ENCODE measurements at regions not wholly inside any gene's neighbourhood (a gene's known extent, or its start where the extent isn't known, plus 50 kb on each side); places are given as distances from the start of the nearest gene placed in this dataset.

DNA sequence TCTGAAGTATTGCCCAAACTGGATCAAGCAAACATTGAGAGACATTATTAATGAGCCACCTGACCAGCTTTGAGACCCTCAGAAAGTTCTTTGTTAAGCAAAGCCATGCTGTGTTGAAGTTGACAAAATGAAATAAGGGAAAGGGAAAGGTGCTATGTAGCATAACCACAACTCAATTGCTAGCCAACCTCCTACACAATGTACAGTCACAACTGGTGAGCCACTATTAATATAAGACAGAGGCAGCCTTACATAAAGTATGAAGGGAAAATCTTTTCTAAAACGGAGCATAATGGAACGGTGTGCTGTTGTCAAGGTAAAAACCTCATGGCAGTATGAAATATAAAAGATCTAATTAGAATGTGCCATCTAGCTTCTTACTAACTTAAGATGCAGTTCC, 375.8 kb upstream of the ST8SIA4 start:
- Histone ChIP-seq H4K20me1 (ENCODE audit: insufficient read depth) (no peaks in the 10 kb centered on the region), H3K4me2 (no peak overlapping the region), H3K27ac (ENCODE audit: low read depth in 2 of 2, low read length in 1 of 2) (no peak overlapping the region), H3K9ac (no peak overlapping the region), H3K9me2 (no peaks in the 10 kb centered on the region), H3K4me1 (ENCODE audit: control insufficient read depth in 1 of 2, insufficient read depth in 2 of 2, low read depth in 1 of 2, low read length in 1 of 2) (no peaks in the 10 kb centered on the region), H3K9me3 (no peaks in the 10 kb centered on the region), H3K79me2 (ENCODE audit: insufficient read depth) (no peaks in the 10 kb centered on the region), H3K27me3 (ENCODE audit: insufficient read depth) (no peaks in the 10 kb centered on the region), H3F3A (replicated peaks; ENCODE audit: insufficient read depth) (no peaks in the 10 kb centered on the region), H2AFZ (ENCODE audit: low read depth) (no peak overlapping the region), H3K4me3 (ENCODE audit: low read depth in 2 of 2, low read length in 1 of 2) (no peak overlapping the region), H3K36me3 (replicated peaks in 1 of 2; ENCODE audit: control insufficient read depth in 1 of 2, insufficient read depth in 2 of 2, low read length in 1 of 2) (no peaks in the 10 kb centered on the region)
- CTCF ChIA-PET = no interaction called here
- POLR2A ChIA-PET = no interaction called here
- no peak for TF ChIP-seq NRF1 (IDR thresholded peaks at IDR 0.05; ENCODE audit: low read depth, low read length)
- no peak for TF ChIP-seq TAF1 (IDR thresholded peaks at IDR 0.05; ENCODE audit: borderline replicate concordance, low read depth, low read length)
- no peak for DNase-seq
- WGBS (ENCODE audit: low lambda C conversion rate) = 21% methylated on average over 2 of the region's 2 CpGs

DNA sequence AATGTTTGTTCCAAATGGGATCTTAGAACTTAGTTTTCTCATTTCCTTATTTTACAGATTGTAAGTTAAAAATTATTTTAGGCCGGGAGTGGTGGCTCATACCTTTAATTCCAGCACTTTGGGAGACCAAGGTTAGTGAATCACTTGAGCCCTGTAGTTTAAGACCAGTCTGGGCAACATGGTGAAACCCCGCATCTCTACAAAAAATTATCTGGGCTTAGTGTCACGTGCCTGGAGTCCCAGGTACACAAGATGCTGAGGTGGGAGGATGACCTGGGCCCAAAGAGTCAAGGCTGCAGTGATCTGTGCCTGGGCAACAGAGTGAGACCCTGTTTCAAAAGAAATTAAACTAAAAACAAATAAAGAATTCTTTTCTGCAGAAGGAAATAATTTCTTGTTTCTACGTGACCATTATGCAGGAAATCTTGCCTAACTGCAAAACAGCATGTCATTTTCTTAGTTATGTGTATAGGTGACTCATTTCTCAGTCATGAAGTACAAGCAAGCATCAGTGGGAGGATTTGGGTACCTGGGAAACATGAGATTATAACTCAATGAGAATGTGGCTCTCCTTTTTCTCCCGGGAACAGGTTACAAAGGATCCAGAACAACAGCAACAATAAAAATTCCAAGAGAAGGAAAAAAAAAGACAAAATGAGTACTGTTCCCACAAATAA, 375.1 kb upstream of the ST8SIA4 start:
- Histone ChIP-seq H3F3A (replicated peaks; ENCODE audit: insufficient read depth) (no peaks in the 10 kb centered on the region), H3K27me3 (ENCODE audit: insufficient read depth) (no peaks in the 10 kb centered on the region), H3K79me2 (ENCODE audit: insufficient read depth) (no peaks in the 10 kb centered on the region), H3K9me3 (no peaks in the 10 kb centered on the region), H3K9ac (no peak overlapping the region), H3K36me3 (replicated peaks in 1 of 2; ENCODE audit: control insufficient read depth in 1 of 2, insufficient read depth in 2 of 2, low read length in 1 of 2) (no peaks in the 10 kb centered on the region), H2AFZ (ENCODE audit: low read depth) (no peak overlapping the region), H4K20me1 (ENCODE audit: insufficient read depth) (no peaks in the 10 kb centered on the region), H3K9me2 (no peaks in the 10 kb centered on the region), H3K4me3 (ENCODE audit: low read depth in 2 of 2, low read length in 1 of 2) (no peak overlapping the region), H3K4me1 (ENCODE audit: control insufficient read depth in 1 of 2, insufficient read depth in 2 of 2, low read depth in 1 of 2, low read length in 1 of 2) (no peaks in the 10 kb centered on the region), H3K4me2 (no peak overlapping the region), H3K27ac (ENCODE audit: low read depth in 2 of 2, low read length in 1 of 2) (no peak overlapping the region)
- no peak for DNase-seq
- WGBS (ENCODE audit: low lambda C conversion rate) = 13% methylated on average over 5 of the region's 5 CpGs
- CTCF ChIA-PET = no interaction called here
- no peak for TF ChIP-seq YY1 (IDR thresholded peaks at IDR 0.05; ENCODE audit: low read depth)
- no peak for TF ChIP-seq FOSL2 (IDR thresholded peaks at IDR 0.05; ENCODE audit: borderline replicate concordance, low read depth)
- TF ChIP-seq RAD21 (IDR thresholded peaks at IDR 0.05; ENCODE audit: low read length) = no peak
- no peak for TF ChIP-seq GABPA (IDR thresholded peaks at IDR 0.05; ENCODE audit: low read depth)
- TF ChIP-seq, protein P1, sequence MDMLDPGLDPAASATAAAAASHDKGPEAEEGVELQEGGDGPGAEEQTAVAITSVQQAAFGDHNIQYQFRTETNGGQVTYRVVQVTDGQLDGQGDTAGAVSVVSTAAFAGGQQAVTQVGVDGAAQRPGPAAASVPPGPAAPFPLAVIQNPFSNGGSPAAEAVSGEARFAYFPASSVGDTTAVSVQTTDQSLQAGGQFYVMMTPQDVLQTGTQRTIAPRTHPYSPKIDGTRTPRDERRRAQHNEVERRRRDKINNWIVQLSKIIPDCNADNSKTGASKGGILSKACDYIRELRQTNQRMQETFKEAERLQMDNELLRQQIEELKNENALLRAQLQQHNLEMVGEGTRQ (IDR thresholded peaks at IDR 0.05; ENCODE audit: borderline replicate concordance, low read depth, low read length) = no peak
- no peak for TF ChIP-seq JUND (IDR thresholded peaks at IDR 0.05)
- POLR2A ChIA-PET = no interaction called here

- Histone ChIP-seq H3K9me3 (no peaks in the 10 kb centered on the region), H3K9ac (no peak overlapping the region), H2AFZ (ENCODE audit: low read depth) (no peak overlapping the region), H3K4me3 (ENCODE audit: low read depth in 2 of 2, low read length in 1 of 2) (no peak overlapping the region), H3F3A (replicated peaks; ENCODE audit: insufficient read depth) (no peaks in the 10 kb centered on the region), H3K4me2 (no peak overlapping the region), H3K36me3 (replicated peaks in 1 of 2; ENCODE audit: control insufficient read depth in 1 of 2, insufficient read depth in 2 of 2, low read length in 1 of 2) (no peaks in the 10 kb centered on the region), H3K79me2 (ENCODE audit: insufficient read depth) (no peaks in the 10 kb centered on the region), H3K27me3 (ENCODE audit: insufficient read depth) (no peaks in the 10 kb centered on the region), H4K20me1 (ENCODE audit: insufficient read depth) (no peaks in the 10 kb centered on the region), H3K9me2 (no peaks in the 10 kb centered on the region), H3K27ac (ENCODE audit: low read depth in 2 of 2, low read length in 1 of 2) (no peak overlapping the region), H3K4me1 (ENCODE audit: control insufficient read depth in 1 of 2, insufficient read depth in 2 of 2, low read depth in 1 of 2, low read length in 1 of 2) (no peaks in the 10 kb centered on the region)
- ChIA-PET CTCF (no interaction called here), POLR2A (no interaction called here)
- WGBS (ENCODE audit: low lambda C conversion rate) = 2% methylated on average over 2 of the region's 2 CpGs
- DNase-seq = no peak
- TF ChIP-seq CTCF (IDR thresholded peaks at IDR 0.05) = no peak
- TF ChIP-seq JUND (IDR thresholded peaks at IDR 0.05) = no peak
- no peak for TF ChIP-seq MAX (IDR thresholded peaks at IDR 0.05; ENCODE audit: low read depth)
- TF ChIP-seq TCF12 (IDR thresholded peaks at IDR 0.05) = no peak
- no peak for TF ChIP-seq IRF3 (IDR thresholded peaks at IDR 0.05; ENCODE audit: low read depth, low read length)
- TF ChIP-seq, protein P1 (IDR thresholded peaks at IDR 0.05; ENCODE audit: borderline replicate concordance, low read depth, low read length) = no peak
- TF ChIP-seq EZH2phosphoT487 (IDR thresholded peaks at IDR 0.05; ENCODE audit: borderline replicate concordance, low read depth) = no peak
- TF ChIP-seq YY1 (IDR thresholded peaks at IDR 0.05; ENCODE audit: low read depth) = no peak
- no peak for TF ChIP-seq SIN3A (IDR thresholded peaks at IDR 0.05; ENCODE audit: borderline replicate concordance, low read depth, low read length)
- no peak for TF ChIP-seq NRF1 (IDR thresholded peaks at IDR 0.05; ENCODE audit: low read depth, low read length)
- no peak for TF ChIP-seq POLR2AphosphoS5 (IDR thresholded peaks at IDR 0.05; ENCODE audit: low read depth, low read length)
- TF ChIP-seq MXI1 (IDR thresholded peaks at IDR 0.05; ENCODE audit: low read depth, low read length) = no peak
- TF ChIP-seq RAD21 (IDR thresholded peaks at IDR 0.05; ENCODE audit: low read length) = no peak
- TF ChIP-seq MEF2A (IDR thresholded peaks at IDR 0.05; ENCODE audit: borderline replicate concordance, low read depth) = no peak
These were observed 368.9 kb upstream of the ST8SIA4 start for GRCh38 chr5:101271945-101272344.

Measured in SK-N-SH (cell line).